SHP77 (cell line): ENCODE measurements at regions not wholly inside any gene's neighbourhood (a gene's known extent, or its start where the extent isn't known, plus 50 kb on each side); places are given as distances from the start of the nearest gene placed in this dataset.
"Not testable (repeated sequence)": the region's sequence is repeated elsewhere in the genome, so short reads cannot be mapped to it uniquely, and the experiment has no call there.

Experiments used
- DNase-seq, 2 experiments: peaks; one replicate each; lab custom pipeline; 2025; lab: John Stamatoyannopoulos, UW

DNA sequence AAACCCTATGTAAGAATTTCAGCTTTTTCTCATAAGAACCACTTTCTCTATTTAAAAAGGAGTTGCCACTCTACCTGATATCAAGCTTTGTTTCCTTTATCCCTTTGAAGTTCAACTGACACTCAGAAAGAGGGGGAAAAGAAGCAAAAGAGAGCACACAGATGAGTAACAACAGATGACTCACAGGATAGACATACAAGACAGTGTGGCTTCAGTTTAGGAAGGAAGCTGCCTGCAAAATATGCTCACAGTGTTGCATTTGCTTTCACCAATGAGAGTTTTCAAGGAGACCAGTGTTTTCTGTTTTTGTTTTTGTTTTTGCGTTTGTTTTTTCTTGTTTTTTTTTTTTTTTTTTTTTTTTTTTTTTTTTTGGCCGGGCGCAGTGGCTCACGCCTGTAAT, 1181.6 kb downstream of the DNAJB9 start:
- no peak for DNase-seq

DNA sequence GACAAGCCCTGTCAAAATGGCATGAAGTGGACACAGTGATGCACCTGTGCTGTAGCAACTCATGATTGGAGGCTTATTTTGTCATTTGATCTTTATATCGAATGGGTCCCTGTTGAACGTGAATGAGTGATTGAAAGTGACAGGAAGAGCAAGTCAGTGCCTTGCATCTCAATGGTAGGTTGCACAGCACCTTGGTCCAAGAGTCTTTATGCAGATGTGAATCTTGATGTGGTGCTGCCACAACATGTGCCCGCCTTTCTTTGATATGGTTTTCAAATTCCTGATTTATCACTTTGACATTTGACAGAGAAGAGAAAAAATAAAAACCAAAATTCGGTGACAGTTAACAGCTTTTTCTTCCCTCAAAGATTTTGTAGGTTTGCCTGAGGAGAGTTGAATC, 1182.4 kb downstream of the DNAJB9 start:
- no peak for DNase-seq

DNA sequence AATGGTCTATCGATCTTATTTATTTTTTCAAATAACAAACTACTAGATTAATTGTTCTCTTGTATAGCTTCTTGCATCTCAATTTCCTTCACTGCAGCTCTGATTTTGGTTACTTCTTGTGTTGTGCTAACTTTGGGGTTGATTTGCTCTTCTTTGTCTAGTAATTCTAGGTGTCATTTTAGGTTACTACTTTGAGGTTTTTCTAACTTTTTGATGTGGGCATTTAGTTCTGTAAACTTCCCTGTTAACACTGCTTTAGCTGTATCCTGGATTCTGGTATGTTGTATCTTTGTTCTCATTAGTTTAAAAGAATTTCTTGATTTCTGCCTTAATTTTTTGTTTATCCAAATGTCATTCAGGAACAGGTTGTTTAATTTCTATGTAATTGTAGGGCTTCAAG, 1188.0 kb downstream of the DNAJB9 start:
- DNase-seq: no peak

DNA sequence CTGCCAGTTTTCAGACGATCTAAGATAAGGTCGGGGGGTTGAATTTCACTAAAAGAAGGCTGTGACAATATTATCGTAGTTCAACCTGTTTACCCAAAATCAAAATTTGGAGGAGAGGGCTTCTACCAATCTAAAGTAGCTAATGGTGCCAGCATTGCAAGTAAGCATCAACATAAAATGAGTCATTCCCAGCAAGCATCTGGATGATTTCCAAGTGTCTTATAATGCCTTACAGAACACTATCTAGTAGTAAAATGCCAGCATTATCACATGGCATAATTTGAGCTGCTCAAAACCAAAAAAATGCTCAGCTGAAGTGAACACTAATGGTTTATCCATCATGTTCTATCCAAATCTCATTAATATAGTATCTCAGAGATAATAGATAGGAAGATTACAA, 1193.9 kb downstream of the DNAJB9 start:
- DNase-seq: no peak

DNA sequence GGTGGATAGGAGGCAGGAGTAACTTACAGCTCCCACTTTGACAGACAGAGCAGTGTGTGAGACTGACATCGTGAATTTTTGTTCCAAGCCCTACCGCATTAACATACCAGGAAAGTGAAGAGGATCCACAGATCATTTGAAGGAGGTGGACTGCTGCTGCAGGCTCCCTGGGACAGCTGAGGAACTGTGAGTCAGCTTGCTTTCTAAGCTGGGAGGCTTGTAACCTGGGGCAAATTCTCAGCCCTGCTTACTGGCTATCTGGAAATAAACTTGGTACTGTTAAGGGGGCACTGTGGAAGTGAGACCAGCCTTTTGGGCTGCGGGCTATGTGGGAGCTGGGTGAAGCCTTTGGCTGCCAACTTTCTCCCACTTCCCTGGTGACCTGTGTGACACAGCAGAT, 1202.5 kb downstream of the DNAJB9 start:
- DNase-seq: no peak

DNA sequence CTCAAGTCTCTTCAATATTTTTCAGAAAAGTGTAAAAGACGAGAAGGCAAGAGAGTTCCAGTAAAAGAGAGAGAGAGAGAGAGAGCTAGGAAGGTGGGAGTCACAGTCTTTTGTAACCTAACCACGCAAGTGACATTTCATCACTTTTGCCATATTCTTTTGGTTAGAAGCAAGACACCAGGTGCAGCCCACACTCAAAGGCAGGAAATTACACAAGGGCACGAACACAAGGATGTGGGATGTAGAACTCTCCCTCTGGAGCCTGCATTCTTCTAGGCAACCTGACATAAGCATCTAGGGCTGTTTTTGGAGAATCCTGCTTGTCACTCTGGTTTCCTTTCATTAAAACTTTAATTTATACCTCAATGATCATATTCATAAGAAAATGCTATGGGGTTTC, 1213.1 kb downstream of the DNAJB9 start:
- no peak for DNase-seq

DNA sequence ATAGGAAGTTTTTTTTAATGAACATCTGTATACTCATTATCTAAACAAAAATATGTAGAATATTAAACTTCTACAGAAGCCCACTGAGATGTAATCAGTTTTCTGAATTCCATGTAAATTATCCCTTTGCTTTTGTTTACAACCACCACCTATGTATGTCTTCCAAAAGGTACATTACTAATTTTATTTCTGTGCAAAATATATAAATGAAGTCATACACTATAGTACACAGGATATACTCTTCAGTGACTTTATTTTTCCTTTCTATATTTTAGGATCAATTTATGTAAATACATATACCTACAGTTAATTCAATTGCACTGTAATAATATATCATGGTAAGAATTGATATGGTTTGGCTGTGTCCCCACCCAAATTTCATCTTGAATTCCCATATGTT, 1236.9 kb downstream of the DNAJB9 start:
- DNase-seq: no peak

DNA sequence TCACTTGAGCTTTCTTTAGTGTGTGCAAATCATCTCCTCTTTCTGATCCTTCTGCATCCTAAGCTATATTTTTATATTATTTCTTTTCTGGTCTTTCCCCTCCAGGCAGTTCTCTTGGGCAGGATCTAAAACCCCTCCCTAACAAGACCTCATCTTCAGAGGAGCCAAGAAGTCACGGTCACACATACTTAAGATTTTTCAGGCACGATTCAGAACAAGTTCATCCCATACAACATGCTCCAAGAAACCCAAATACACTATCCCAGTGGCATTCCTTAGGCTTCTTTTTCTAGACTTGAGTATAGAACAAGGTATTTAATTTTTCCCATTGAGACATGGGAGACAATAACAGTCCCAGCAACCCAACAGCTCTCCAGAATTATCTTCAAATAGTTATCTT, 1251.5 kb downstream of the DNAJB9 start:
- no peak for DNase-seq

DNA sequence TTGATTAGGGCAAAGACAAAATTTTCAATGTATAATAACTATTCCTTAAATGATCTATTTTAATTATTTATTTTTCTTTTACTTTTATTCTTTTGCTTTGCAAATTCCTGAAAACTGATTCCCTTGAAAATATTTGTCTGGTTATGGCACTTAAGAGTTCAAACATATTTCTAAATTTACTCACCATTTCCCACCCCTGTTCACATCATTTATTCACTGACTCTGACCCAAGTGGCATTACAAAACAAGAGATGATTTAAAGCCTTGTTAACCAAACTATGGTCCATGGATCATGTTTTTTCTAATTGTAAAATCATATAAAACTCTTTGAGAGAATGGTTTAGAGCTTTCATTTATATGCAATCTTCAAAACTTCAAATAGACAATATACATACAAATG, 1256.1 kb upstream of the LRRN3 start:
- no peak for DNase-seq

DNA sequence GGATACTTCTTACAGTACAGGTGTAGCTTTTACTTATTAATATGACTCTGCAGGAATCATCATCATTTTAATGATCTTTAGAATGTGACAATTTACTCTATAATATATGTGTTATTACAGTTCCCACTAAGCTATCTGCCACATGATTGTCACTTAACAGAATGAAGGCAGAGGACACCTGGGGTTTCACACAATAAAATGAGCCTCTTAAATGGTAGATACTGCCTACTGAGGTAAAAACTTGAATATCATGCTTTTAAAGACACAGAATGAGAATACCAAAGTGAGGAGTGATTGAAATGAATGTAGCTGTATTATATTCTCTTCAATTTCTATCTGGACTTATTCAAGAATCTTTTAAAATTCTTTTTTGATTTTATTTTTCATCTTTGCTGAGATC, 1255.3 kb upstream of the LRRN3 start:
- DNase-seq: no peak

DNA sequence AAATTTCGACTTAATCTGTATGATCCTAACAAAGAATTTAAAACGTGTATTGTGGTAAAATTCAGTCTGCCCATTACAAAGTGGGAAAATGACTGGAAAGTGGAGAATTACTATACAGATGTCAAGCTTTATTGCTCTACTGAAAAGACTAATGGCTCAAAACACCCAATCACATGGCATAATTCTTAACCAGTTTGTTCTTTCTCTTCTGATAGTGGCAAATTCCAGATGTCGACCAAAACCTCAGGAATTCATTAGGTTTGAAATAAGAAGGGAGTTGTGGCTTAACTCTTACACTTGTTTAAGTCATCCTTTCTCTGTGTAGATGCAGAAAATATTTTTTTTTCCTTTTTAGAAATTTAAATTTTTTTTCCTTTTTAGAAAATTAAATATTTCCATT, 1254.9 kb upstream of the LRRN3 start:
- DNase-seq: no peak

DNA sequence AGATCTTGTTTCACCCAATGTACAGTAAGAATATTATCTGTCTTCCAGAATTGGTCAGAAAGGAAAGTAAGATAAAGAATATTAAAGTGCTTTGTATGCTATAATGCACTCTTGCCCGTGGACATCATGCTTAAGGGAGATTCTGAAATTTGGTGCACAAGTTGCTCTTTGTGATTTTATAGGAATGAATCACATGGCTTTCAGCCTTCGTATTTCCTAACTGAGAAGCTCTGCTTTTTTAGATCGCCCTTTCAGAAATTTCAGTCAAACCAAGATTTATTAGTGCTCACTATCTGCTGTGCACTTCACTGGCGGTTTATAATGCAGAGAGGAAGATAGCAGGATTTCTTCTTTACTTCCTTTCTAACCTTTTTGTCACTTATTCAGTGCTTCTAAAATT, 1248.5 kb upstream of the LRRN3 start:
- no peak for DNase-seq

DNA sequence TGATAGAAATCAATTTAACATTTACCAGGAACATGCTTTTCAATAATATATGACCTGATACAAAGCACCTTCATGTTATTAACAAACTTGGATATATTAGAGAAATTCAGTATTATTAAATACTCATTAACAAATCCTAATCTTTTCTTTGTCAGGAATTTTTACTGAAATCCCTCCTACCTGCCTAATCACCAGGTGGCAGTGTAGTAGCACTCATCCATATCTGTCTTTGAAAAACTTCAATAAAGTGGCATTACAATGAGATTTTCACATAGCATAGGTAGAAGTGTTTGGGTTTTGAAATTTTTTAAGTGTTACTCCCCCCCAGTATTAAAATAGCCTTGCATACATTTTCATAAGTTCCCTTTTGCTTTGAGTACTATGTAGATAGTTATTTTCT, 1246.6 kb upstream of the LRRN3 start:
- no peak for DNase-seq

DNA sequence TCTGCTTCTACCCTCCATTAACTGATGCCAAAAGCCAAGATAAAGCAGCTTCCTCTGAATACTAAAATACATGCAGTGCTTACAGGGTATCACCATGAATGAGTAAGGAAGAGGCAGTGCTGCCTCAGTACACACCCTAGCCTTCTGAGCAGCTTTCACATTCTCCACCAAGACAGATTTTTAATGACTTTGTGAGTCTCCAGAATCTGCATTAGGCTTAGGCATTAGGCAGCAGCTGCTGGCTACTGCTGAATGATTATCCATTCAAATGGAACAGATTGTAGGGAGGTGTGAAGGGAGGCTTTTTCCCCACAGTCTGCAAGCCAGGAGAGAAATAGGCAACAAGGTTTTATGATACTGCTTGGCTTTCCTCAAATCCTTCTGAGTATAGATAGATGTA, 1226.7 kb upstream of the LRRN3 start:
- DNase-seq: no peak

DNA sequence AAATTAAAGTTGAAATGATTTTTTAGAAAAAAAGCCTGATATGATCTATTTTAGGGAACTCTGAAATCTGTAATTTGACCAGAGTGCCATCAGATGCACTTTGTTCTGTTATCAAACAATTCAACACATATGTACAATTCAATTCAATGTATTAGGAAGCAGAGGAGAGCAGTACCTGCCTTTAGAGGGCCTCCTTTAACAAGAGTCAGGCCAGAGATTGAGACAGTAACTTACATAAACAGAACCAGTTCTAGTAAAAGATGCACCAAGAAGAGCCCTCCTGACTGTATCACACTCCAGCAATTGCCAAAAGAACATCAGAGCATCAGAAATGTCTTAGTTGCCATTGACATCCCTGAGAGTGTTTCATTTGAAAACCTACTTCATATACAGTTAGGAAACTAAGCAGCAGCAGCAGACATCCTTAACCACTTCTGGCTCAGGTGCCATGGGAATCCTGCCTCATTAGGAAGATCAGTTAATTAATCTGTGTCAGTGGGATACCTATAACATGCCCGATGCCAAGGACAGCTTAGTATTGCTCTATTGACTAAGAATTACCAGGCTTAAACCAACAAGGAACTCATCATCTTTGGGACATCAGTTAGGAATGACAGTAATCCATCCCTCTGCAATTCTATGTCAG, 1222.6 kb upstream of the LRRN3 start:
- no peak for DNase-seq

DNA sequence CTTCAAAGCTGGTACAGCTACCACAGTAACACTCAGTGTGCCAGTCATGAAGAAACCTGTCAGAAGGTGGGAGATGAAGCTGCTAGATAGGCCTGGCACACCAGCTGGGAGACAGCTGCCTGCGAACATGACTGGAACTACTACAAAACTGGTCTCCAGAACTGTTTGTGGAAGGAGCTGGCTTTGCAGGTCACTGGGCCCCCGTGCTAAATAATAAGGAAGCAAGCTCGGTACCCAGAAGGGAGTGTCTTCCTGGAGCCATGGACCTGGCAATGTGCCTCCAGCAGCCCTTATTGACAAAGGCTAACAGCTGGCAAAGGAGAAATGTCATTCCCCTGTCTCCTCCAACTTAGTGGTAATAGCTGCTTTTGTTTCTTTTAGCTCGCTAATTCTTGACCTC, 1217.6 kb upstream of the LRRN3 start:
- DNase-seq: peak; percentile 38 to 43

DNA sequence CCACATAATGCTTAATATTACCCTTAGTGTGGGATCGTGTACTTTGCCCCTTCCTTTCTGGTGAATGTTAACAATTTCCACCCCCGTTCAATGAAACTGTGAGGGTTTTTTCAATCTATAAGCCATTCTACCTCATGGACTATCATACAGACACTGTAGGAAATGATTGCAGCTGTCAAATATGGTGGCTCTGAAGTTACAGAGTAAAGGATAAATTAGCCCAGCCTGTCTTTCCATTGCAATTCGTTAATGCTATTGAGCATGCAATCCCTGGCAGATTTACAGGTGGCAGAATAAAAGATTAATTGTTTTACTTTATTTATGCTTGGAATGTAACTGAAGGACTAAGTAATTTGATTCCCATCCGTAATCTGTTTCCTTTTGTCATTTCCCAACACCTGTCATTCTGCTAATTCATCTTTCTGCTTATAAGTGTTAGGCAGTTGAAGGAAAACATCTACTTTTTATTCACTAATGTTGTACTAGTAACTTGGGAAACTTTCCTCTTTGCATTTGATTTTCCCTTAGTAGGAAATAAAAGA, 1211.6 kb upstream of the LRRN3 start:
- peak; percentile 62 to 76 for DNase-seq

DNA sequence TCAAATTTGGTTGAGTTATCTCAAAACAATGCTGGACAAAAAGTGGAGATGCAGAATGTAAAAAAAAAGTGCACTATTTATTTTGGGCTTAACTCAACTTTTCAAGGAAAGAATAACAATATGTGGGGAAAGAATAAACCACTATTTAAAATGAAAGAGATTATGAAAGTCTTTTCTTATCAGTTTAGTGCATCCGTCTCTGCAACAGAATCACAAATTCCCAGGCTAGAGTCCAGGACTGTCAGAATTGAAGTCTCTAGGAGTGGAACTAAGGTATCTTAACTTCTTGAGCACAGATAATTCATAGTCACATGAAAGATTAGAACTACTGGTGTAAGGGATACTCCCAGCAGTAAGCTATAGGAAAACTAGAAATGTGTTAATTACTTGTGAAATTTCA, 1200.3 kb upstream of the LRRN3 start:
- DNase-seq: no peak

DNA sequence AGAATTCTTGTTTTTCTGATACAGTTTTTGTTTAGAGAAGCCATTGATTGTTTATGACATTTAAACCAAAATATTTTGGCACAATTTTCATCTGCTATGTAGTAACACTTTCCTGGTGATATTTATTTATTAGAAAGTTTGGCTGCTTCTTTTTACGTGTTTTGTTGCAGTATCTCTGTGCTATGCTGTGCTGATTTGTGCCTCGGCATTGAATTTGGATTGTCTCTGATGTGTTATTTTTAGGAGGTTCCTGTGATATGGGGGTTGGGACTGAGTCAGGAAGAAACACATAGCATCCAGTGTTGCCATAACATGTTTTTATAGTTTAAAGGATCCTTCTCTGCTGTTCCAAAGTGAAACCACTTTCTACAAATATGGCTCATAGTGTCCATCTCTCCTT, 1197.7 kb upstream of the LRRN3 start:
- DNase-seq: no peak

DNA sequence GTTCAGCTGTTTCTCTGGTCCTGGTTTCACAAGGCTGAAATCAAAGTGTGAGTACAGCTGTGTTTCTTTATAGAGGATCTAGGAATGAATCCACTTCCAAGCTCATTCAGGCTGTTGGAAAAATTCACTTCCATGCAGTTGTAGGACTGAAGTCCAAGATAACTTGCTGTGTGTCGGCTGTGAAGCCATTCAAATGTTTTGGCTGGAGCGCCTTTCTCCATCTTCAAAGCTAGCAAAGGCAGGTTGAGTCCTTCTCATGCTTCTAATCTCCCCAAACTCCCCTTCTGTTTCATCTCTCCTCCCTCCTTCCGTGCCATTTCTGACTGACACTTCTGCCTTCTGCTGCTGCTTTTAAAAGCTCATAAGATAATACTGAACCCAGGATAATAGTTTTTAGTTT, 1195.4 kb upstream of the LRRN3 start:
- no peak for DNase-seq

DNA sequence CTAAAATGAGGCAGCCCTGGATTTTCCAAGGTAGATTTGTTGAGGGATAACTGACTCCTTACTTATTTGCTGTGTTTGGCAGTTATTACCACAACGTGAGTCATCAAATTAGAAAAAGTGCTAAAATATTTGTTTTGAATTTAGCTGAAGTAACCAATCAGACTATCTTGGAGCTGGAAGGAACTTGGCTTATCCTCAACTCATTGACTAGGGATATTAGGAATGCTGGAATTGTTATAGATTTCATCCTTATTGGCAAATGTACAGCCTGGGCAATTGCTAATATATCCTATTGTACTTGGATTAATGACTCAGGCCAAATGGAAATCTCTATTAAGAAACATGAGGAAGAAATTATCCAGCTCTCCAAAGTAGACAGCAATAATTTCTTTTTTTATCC, 1189.0 kb upstream of the LRRN3 start:
- DNase-seq: no peak

DNA sequence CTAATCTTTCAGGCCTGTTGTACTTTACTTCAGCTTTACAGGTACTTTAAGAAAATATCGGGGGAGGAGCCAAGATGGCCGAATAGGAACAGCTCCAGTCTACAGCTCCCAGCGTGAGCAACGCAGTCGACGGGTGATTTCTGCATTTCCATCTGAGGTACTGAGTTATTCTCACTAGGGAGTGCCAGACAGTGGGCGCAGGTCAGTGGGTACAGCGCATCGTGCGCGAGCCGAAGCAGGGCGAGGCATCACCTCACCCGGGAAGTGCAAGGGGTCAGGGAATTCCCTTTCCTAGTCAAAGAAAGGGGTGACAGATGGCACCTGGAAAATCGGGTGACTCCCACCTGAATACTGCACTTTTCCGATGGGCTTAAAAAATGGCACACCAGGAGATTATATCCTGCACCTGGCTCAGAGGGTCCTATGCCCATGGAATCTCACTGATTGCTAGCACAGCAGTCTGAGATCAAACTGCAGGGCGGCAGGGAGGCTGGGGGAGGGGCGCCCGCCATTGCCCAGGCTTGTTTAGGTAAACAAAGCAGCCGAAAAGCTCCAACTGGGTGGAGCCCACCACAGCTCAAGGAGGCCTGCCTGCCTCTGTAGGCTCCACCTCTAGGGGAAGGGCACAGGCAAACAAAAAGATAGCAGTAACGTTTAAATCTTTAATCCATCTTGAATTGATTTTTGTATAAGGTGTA, 1185.4 kb upstream of the LRRN3 start:
- not testable (repeated sequence) for DNase-seq

DNA sequence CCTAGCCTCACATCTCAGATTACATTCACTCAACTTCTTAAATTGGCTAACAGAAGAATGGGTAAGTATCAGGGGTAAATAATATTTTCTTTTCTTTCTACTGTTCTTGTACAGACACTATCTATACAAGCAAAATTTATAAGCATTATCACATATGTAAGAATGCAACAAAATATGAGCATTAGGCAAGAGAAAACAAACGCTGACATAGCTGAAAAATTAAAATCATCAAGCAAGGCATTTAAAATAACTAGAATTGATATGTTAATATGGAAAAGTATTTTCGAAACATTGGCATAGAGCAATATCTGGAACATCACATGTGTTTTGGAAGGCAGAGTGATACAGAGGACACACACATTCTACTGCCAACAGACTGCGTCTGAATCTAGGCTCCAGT, 1175.3 kb upstream of the LRRN3 start:
- no peak for DNase-seq

DNA sequence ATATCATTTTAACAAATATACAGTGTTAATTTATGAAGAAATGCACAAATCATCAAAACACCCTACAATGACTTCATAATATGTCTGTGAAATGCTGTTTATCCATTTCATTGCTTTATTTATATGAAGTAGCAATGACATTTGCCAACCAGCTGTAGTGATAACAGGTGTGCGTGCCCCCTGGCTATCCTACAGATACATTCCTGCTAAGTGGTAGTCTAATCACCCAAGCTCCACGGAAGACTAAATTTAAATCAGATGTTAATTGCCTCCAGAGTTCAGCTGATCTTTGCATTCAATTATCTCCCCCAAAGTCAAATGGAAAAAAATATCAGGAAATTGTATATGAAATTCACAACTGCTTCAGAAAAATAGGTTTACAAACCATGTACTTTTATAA, 1164.2 kb upstream of the LRRN3 start:
- DNase-seq: no peak
